ENCODE measurements at regions not wholly inside any gene's neighbourhood (a gene's known extent, or its start where the extent isn't known, plus 50 kb on each side); places are given as distances from the start of the nearest gene placed in this dataset.

DNA sequence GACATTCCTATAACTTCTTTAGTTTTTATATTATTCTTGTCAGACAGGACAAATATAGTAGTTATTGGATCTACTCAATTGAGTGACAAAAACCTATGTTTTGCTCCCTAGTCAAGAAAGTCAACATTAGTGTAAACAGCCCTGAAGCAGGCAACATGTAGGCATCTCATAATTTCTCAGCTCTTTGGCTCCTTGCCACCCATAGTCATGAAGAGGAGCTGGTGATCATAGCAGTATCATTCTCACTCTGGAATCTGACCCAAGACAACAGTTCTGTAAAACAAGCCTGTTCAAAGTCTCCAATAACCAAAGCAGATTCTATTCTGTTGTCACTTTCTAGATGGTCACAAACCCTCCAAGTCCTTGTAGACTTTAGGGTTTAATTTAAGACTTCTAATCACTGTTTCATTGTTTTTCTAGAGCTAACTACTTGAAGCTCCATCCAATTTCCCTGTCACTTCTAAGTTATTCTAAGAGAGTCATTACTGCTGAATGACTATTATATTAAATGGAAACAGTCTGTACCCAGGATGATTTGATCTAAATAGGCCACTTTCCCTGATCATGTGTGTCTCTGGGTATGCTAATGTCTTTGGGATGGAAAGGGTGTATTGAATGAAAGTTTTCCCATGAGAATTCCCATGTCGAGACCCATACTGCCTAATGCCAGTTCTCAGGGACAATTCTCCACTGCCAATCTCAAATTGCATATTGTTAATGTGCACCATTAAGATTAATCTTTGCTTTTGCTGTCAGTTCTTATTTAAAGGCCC lies 533.3 kb downstream of the ACTL7B start:
- no peak for DNase-seq

DNA sequence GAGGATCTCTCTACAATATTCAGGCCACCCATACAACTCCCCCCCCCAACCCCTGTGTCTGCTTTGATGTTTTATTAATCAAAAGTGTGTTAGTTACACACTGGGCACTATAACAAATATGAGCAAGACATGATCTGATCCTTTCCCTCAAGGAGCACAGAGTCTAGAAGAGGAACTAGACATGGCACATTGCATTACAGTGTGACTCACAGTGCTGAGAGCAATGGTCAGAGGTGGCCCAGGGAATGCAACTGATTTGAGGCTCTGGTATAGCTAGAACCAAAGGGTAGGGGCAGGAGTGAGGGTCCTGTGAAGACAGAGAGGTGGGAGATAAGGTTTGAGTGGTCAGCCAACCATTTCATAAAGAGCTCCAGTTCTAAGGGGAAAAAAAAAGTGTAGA lies 539.2 kb downstream of the ACTL7B start:
- peak; percentile 32 for DNase-seq

DNA sequence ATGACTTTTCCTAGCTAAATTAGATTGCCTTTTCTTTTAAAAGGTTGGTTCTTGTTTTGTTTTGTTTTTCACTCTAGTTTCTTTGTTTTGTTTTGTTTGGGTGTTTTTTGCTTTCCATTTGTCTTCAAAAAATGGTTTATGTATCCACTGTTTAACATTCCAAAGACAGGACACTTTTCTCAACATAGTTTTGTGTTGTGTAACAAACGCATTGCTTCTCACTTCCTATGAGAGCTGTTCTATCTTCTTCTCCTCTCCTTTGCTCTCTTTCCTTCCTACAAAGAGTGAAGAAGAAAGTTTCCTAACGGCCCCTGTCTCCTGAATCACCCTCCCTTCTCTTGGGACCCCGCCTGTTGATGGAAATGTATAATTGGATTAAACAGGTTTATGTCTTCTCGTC lies 539.7 kb downstream of the ACTL7B start:
- DNase-seq, result peak; percentile 1

DNA sequence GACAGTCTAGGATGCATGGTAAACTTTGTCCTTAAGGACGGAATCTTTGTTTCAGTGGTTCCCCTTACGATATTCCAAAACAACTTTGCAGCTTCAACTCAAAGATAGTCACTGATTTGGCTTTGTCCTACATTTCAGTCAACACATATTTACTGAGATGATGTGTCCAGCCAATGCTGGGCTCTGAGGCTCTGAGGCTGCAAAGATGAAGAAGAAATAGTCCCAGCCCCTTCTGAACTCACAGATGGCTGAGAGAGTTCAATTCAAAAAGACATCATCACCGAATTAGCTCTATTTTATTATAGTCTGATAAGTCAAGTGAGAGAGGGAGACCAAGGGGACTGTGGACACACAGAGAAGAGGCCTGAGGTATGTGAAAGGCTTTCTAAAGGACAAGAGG lies 544.0 kb downstream of the ACTL7B start:
- DNase-seq, result no peak

DNA sequence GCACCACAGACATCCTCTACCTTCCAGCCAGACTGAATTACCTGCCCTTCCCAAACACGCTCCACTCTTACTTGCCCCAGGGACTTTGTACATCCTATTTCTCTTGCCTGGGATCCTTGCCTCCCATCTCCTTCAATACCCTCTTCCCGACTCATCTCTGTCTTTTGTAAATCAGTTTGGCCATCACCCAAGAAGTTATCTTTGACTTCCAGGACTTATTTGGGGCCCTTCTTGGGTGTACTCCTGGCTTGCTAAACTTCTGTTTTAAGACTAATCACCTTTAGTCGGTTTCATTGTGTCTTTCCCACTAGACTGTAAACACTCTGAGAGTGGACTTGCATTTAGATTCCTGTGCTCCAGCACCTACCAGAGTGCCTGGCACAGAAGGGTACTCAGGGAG lies 545.6 kb downstream of the ACTL7B start:
- DNase-seq, result no peak

DNA sequence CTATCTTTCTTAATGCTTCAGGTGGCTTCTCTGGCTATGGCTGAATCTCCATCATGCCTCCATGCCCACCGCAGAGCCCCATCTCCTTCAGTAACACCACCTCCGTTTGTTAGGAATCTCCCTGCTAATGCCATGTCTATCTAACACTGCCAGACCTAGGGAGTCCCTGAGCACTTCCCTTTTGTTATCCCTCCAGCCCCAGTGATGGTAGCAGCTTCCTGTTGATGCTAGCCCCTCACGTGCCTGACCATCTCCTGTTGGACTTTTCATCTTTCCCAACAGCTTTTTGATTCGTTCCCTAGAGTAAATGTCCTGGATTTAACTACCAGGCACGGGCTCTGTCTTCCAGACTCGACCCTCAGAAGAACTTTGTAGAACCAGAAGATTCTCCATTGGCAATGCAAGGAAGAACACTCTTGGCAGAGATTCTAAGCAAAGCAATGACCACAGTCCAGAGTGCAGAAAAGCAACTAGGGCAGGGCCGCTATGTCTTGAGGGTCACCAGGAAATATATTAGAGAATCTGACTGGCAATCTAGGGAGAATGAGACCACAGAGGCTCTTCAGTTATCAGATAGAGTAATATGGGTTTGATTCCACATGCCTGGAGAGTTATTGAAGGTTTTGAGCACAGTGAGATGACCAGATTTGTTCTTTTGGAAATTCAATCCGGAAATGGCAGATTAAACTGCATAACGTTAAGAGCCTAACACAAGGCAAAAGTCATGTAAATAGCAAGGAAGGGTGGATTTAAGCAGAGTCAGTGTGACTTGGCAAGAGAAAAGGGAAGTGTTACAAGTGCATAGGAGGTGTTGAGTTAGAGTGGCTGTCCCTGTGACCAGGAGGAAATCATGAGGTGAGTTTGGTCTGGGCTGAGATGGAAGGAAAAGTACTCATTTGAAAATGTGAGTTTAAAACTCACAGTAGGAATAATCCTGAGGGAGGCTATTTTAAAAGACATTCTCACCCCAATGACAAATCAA lies 555.2 kb downstream of the ACTL7B start:
- peak; percentile 49 for DNase-seq

DNA sequence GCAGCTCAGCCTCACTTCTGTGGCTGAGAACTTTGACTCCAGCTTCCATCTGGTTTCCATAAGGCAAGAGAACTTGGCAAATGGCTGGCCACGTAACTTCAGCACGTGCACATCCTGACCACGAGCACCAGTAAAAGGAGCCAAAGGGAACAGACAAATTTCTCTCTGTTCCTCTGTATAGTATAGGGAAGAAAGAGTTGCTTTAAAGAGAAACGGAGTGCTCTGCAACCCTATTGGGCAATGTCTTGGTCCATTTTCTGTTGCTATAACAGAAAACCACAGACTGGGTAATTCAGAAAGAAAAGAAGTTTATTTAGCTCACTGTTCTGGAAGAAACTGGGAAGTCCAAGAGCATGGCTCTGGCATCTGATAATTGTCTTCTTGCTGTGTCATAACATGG lies 558.7 kb downstream of the ACTL7B start:
- DNase-seq, result peak; percentile 94

DNA sequence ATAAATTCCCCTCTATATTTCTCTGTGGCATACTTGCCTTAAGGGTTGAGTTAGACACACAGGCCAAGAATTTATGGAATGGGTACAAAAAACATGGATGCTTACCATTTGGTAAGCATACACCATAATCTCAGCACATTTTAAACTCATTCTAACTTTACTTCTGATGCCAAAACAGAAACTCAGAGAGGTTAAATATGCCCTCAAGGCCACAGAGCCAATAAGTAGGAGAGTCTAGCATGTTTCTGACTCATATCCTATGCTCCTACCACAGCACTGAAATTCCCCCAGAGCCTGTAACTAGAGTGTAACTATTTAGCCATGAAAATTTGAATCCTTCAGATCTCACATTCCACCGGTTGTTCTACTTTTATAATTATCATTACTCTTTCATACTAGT lies 559.7 kb downstream of the ACTL7B start:
- DNase-seq, result no peak

DNA sequence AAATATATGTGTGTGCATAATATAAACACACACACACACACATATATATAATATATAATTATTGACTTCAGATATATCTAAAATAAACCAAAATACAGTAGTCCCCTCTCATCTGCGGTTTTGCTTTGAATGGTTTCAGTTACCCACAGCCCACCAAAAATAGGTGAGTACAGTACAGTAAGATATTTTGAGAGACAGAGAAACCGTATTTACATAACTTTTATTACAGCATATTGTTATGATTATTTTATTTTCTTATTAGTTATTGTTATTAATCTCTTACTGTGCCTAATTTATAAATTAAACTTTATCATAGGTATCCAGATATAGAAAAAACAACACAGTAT lies 564.2 kb downstream of the ACTL7B start:
- no peak for DNase-seq

DNA sequence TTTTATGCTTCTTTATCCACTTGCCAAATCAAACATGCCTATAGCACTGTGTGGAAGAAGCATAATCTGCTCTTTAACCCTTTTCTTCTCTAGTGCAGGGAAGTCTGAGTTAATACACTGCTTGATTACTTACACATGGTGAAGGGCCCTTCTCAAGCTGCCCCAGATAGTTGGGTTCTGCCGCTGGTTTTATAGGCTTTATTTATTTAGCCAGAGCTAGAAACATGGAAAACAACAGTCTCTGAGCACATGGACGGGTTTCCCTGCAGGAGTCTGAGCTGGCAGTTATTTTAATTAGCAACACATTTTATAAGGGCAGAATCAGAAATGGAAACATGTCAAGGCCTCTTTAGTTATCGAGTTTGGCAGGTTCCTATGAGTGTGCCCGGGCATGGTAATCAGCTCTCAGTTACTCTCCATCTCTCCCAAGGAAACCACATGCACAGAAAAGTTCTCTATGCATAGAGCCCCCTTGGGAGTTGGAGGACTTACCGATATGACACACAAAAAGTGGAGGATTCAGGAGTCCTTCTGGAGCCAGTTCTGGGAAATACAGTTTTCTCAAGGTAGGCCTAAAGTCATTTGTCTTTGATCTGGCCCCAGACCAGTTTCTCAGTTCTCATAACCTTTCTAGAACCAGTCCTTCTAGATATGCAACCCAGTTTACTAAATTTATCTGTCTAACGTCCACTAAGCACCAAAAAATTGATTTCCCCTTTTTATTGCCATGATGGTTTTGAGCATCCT lies 564.8 kb downstream of the ACTL7B start:
- DNase-seq, result no peak

DNA sequence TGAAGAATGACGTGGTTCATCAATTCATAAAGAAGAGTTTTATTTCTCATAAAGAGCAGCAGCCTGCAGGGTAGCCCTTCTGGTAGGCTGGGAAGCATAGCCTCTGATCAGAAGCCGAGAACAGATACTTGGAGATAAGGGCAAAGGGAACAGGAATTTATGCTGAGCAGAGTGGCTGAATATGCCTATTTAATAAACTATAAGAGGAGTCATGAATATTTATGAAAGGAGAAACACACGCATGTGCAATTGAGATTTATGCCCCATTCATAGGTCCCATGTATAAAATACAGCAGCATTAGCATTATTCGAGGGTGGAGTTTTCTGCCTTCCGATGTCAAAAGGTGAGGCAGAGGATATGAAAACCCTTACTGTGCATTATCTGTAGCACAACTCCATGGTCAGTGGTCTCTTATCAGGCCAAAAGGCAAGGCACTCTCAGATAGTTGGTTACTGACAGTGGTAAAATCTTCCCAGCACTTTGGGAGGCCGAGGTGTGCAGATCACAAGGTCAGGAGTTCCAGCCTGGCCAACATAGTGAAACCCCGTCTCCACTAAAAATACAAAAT lies 569.1 kb downstream of the ACTL7B start:
- no peak for DNase-seq

DNA sequence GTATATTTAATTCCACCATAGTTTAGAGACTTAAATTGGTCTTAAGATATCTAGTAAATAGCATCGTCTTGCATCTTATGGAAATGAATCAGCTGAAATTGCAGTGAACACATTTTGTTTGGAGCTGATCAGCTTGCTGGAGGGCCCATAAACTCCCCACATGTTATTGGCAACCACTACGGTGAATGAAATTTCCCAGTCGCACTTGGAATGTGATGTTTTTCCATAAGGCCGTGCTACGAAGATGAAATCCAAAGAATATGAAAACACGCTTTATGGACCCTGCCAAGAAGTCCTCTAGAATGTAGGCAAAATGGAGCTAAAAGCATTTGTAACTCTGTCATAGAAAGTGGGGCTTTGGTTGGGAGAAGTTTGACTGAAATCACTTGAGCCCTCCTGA lies 572.1 kb downstream of the ACTL7B start:
- no peak for DNase-seq

DNA sequence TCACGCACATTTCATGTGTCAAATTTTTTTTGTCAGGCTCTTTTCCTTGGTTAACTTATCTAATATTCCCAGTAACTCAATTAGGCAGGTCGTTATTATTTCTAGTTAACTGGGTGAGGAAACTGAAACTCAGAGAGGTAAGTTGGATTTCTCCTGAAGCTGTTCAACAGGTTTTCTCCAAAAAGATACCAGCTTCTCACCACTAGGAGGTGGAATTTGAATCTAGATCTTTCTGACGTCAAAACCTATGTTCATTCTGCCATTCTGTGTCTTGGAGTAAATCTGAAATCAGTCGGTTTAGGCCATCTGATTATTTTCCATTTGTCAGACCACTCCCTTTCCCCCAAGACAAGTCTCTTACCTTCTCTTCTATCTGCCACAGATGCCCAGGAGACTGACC lies 572.9 kb downstream of the ACTL7B start:
- DNase-seq, result no peak

DNA sequence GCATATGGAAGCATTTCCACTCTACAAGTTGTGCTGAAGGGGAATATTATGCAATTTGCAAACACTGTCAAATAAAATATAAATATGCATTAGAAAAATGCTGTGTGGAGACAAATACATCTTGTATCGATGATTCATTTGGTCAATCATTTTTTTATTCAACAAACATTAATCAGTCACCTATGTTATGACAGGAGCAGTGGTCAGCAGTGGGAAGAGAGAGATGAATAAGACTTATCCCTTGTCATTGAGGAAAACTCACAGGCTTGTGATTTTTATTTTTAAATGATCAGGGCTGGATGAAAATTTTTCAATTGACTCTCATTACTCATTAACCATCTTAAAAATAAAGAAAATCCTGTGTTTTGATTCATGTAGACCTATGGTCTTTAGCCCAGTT lies 574.1 kb downstream of the ACTL7B start:
- DNase-seq, result no peak

DNA sequence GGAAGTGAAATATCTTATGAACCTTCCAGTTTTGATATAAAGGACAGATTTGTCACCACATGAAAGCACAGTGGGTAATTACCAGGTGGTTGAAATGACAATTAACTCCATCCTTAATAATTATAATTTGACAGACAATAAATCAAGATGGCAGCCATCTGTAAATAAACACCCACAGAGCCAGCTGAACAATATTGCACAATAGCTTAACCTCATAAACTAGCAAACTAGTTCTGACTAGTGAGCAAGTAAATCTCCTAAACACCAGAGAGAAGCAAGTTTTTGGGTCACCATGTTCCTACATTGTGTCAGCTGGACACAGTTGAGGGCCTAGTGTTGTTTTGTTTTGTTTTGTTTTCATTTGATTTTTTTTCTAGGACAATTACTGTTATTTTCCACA lies 577.4 kb downstream of the ACTL7B start:
- DNase-seq, result peak; percentile 20

DNA sequence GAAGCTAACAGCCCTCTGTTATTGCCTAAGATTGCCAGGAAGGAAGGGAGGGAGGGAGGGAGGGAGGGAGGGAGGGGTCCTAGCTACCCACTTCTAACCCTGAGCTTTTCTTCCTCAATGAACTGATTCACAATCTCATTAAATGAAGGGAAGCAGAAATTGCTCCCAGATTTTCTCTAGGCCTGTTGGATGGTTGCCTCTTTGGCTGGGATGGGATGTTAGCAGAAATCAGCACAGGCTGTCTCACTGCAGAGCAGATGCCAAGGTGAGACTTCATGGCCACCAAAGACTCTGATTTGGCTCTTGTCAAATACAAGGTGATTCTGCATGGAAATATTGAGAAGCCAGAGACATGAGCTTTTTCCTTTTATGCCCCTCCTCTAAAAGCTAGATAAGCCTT lies 578.6 kb downstream of the ACTL7B start:
- no peak for DNase-seq

DNA sequence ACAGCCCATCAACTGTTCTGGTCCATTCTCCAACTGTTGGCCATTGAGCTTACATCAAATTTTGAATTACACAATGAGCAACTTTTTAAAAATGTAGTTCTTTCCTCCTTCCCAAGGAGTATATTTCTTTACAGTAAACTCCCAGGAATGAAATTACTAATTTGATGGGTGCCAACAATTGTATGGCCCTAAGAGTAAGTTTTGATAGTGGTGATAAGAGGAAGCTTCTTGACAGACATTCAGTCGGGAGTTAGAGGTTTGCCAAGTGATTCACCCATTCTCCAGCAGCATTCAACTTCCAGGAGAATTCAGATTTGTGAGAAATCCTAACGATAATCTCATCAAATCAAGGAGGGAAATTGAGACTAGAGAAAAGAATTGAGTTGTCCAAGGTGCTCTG lies 579.9 kb downstream of the ACTL7B start:
- no peak for DNase-seq

DNA sequence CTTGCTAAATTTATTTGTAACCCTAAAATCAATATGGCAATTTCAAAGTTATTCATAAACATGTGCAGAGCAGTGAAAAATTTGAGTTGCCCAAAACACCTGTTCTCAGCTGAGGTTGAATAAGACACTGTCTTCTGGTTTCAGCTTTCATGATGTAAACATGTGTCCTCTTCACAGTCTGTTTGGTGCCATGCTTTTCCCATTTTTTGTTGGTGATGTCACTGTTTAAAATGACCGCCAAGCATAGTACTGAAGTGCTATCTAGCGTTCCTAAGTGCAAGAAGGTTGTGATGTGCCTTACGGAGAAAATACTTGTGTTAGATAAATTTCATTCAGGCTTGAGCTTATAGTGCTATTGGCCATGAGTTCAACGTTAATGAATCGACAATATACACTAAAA lies 580.8 kb downstream of the ACTL7B start:
- no peak for DNase-seq

DNA sequence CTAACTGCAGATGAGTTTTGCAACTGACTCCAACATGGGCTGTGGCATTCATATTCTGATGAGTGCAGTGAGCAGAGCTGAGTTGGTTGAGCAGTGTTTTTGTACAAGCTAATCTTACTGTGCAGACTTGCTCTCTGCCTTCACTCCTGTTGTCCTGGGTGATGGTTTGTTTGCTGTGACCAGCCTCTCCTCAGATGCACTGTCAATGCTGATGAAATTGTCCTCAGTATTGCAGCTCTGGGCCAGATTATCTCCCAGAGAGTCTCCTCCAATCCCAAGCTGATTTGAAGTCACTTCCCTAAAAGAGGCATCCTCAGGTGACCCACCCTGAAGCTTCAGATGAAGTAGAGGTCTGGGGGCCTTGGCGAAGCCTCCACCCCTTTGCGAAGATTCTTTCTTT lies 581.8 kb downstream of the ACTL7B start:
- DNase-seq, result no peak

DNA sequence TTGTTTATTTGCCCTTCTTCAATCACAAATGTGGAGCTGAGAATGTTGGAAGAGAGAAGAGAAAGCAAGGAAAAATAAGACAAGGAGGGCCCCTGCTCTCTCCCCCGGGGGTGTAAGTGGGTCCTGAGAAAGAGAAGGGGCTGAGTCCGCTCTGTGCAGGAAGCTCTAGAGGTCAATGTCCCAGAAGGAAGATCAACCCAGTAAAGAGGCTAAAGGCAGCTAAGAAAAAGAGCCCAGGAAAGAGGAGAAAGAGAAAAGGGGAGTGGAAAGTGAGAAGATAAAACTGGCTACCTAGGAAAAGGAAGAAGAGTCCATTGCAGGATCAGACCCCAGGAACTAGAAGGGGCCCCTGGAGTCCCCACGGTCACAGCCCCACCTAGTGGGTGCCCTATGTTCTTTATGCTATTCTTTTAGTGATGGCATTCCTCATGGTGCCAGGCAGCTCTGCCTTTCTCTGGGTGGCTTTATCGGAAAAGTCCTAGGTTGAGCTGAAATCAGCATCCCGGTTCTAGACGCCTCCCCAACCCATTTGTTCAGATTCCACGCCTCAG lies 583.4 kb downstream of the ACTL7B start:
- peak; percentile 32 for DNase-seq

DNA sequence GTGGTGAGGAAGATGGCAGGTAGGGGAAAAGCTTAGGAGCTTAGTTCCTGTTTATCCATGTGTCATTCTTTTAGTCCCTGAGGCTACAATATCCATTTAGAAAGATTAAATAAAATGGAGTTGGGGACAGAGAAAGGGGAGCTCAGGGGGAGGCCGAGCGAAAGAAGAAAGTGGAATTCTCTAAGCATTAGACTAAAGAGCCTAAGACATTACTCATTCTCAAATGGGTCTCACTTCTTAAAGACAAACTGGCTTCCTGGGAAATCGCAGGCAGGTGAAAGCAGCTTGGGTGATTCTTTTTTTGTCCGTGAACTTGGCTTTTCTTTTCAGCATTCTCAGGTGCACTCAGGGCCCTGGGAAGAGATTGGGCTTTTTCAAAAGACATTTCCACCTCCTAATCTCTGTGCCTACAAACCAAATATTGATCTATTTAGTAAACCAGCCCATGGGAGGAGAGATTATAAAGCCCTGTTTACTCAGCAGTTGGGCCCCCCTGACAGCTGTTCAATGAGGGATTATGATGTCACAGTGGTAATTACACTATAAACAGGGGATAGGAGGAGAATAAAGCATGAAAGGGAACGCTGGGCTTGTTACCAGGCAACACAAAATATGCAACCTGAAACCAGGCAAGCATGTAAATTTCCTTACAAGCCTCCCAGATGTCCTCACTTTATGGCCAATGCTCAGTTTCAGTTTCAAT lies 584.0 kb downstream of the ACTL7B start:
- peak; percentile 50 for DNase-seq

DNA sequence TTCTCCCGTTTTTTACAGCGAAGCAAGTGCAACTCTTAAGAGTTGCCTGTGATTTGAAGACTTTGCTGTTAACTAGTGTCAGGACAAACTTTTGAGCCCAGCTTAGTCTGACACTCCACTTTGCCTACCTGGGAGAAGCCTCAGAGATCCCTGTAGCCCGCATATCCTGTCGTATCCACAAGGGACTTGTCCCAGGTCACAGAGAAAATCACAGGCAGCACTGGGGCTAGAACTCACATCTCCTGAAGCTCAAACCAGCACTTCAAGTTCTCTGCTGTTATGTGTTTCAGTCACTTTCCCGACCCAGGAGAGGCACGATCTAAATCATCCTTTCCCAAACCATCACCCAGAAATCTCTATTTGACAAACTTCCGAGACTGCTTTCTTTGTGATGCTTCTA lies 584.5 kb downstream of the ACTL7B start:
- no peak for DNase-seq
